HepG2 (cell line): ENCODE measurements at regions not wholly inside any gene's neighbourhood (a gene's known extent, or its start where the extent isn't known, plus 50 kb on each side); places are given as distances from the start of the nearest gene placed in this dataset.
A peak's percentile ranks its signal among the peaks of the same experiment; 100 is the strongest.

Source experiments
- CREM ChIP-seq, 2 experiments: sonication (generic) in 1 of 2; formaldehyde crosslinking in 1 of 2; IDR thresholded peaks; 2 replicates each; pipeline versions ENCODE4 v1.4.0 to v1.6.1; 2016 to 2020; ENCODE audit warnings: antibody characterized with exemption in 1 of 2, mild to moderate bottlenecking in 1 of 2, missing genetic modification reagents in 1 of 2
- FOSL2 ChIP-seq: sonication (generic); formaldehyde crosslinking; IDR thresholded peaks from 2 replicates; pipeline ENCODE4 v1.4.0; 2020; ENCODE audit warnings: missing genetic modification reagents
- FOXC1 ChIP-seq: sonication (generic); formaldehyde crosslinking; IDR thresholded peaks from 2 replicates; pipeline ENCODE4 v1.8.0; 2022; ENCODE audit warnings: mild to moderate bottlenecking, missing genetic modification reagents, borderline replicate concordance
- FOXO1 ChIP-seq: sonication (generic); formaldehyde crosslinking; IDR thresholded peaks from 2 replicates; pipeline ENCODE4 v1.4.0; 2020; ENCODE audit warnings: missing genetic modification reagents
- GZF1 ChIP-seq: sonication (generic); formaldehyde crosslinking; IDR thresholded peaks from 2 replicates; pipeline ENCODE4 v1.5.1; 2020; ENCODE audit warnings: mild to moderate bottlenecking, missing genetic modification reagents
- HNRNPL ChIP-seq: fragments of 200-400 bp; formaldehyde crosslinking; IDR thresholded peaks from 2 replicates; pipeline ENCODE4 v1.6.1; 2017; ENCODE audit warnings: mild to moderate bottlenecking, low read depth, low read length
- KLF13 ChIP-seq: sonication (generic); formaldehyde crosslinking; IDR thresholded peaks from 2 replicates; pipeline ENCODE4 v1.4.0; 2020; ENCODE audit warnings: mild to moderate bottlenecking, missing genetic modification reagents
- NCOA1 ChIP-seq: sonication (generic); formaldehyde crosslinking; IDR thresholded peaks from 2 replicates; pipeline ENCODE4 v1.9.0; 2021; ENCODE audit warnings: missing genetic modification reagents
- NFE2L2 ChIP-seq: fragments of 150-350 bp; IDR thresholded peaks from 2 replicates; pipeline ENCODE4 v1.6.1; 2014; ENCODE audit warnings: low read length
- NPAS2 ChIP-seq: sonication (generic); formaldehyde crosslinking; IDR thresholded peaks from 2 replicates; pipeline ENCODE4 v1.8.0; 2022; ENCODE audit warnings: mild to moderate bottlenecking, missing genetic modification reagents, borderline replicate concordance
- NR2F1 ChIP-seq, 2 experiments: fragments of 450-650 bp in 1 of 2; formaldehyde crosslinking in 1 of 2; IDR thresholded peaks; 2 replicates each; pipeline versions ENCODE4 v1.5.0 to v1.6.1; 2016 to 2020; ENCODE audit warnings: mild to moderate bottlenecking in 1 of 2, missing compliant biosample characterization in 1 of 2, missing genetic modification reagents in 1 of 2, moderate library complexity in 1 of 2
- SATB2 ChIP-seq: sonication (generic); formaldehyde crosslinking; IDR thresholded peaks from 2 replicates; pipeline ENCODE4 v1.5.0; 2020; ENCODE audit warnings: missing genetic modification reagents
- SNAI1 ChIP-seq: sonication (generic); formaldehyde crosslinking; IDR thresholded peaks from 2 replicates; pipeline ENCODE4 v1.5.0; 2020; ENCODE audit warnings: mild to moderate bottlenecking, missing genetic modification reagents, borderline replicate concordance
- SRF ChIP-seq: IDR thresholded peaks from 2 replicates; pipeline ENCODE4 v1.6.1; 2011; ENCODE audit warnings: mild to moderate bottlenecking, low read depth, low read length, moderate library complexity
- SSRP1 ChIP-seq: IDR thresholded peaks from 2 replicates; pipeline ENCODE4 v1.6.1; 2016; ENCODE audit warnings: control low read depth
- XBP1 ChIP-seq: sonication (generic); formaldehyde crosslinking; IDR thresholded peaks from 2 replicates; pipeline ENCODE4 v1.5.0; 2020; ENCODE audit warnings: missing genetic modification reagents
- ZEB1 ChIP-seq: IDR thresholded peaks from 2 replicates; pipeline ENCODE4 v1.6.1; 2012; ENCODE audit warnings: mild to moderate bottlenecking, low read depth, inconsistent platforms; ENCODE audit not compliant: insufficient replicate concordance
- ZNF274 ChIP-seq: sonication (generic); formaldehyde crosslinking; IDR thresholded peaks from 2 replicates; pipeline ENCODE4 v1.5.1; 2020; ENCODE audit warnings: mild to moderate bottlenecking, missing genetic modification reagents
- ZNF460 ChIP-seq: sonication (generic); formaldehyde crosslinking; IDR thresholded peaks from 2 replicates; pipeline ENCODE4 v1.5.1; 2020; ENCODE audit warnings: missing genetic modification reagents, mild to moderate bottlenecking, borderline replicate concordance
- ZNF577 ChIP-seq: sonication (generic); formaldehyde crosslinking; IDR thresholded peaks from 2 replicates; pipeline ENCODE4 v1.4.0; 2020; ENCODE audit warnings: mild to moderate bottlenecking, low read depth, missing genetic modification reagents, borderline replicate concordance
- ZNF589 ChIP-seq: sonication (generic); formaldehyde crosslinking; conservative IDR thresholded peaks from 2 replicates; pipeline ENCODE4 v1.8.0; 2022; ENCODE audit warnings: mild to moderate bottlenecking, moderate library complexity, missing genetic modification reagents
- ZNF746 ChIP-seq: sonication (generic); formaldehyde crosslinking; IDR thresholded peaks from 2 replicates; pipeline ENCODE4 v1.8.0; 2022; ENCODE audit warnings: mild to moderate bottlenecking, missing genetic modification reagents
- ZNF776 ChIP-seq: sonication (generic); formaldehyde crosslinking; IDR thresholded peaks from 2 replicates; pipeline ENCODE4 v1.4.0; 2020; ENCODE audit warnings: mild to moderate bottlenecking, missing genetic modification reagents
- ZSCAN22 ChIP-seq: sonication (generic); formaldehyde crosslinking; IDR thresholded peaks from 2 replicates; pipeline ENCODE4 v1.4.0; 2020; ENCODE audit warnings: mild to moderate bottlenecking, missing genetic modification reagents
- TF ChIP-seq, protein P1 (sequence below): IDR thresholded peaks from 2 replicates; pipeline ENCODE4 v1.6.1; 2016; ENCODE audit warnings: mild to moderate bottlenecking
- TF ChIP-seq, protein P2 (sequence below): sonication (generic); formaldehyde crosslinking; IDR thresholded peaks from 2 replicates; pipeline ENCODE4 v1.5.0; 2020; ENCODE audit warnings: mild to moderate bottlenecking, missing genetic modification reagents
- TF ChIP-seq, protein P3 (sequence below): sonication (generic); formaldehyde crosslinking; IDR thresholded peaks from 2 replicates; pipeline ENCODE4 v1.4.0; 2020; ENCODE audit warnings: missing genetic modification reagents, borderline replicate concordance

DNA sequence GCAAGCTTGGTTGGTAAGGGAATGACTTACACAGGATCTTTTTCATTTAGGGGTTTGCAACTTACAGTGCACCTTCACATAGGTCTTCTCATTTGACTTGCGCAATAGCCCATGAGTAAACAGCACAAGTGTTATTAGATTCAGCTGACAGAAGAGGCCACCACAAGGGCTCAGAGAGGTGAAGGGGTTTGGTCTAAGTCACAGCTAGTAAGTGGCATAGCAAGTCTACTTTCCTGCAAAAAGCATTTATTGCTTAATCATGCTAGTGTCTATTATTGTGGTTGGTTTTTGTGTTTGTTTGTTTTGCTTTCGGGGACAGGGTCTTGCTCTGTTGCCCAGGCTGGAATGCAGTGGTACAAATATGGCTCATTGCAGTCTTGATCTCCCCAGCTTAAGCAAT lies 83.3 kb downstream of the SPRY1 start (continued):
- TF ChIP-seq ZNF274 (CRISPR knock-in tag) (no peak), FOXO1 (CRISPR knock-in tag) (peak; percentile 85), XBP1 (no peak), NCOA1 (no peak), KLF13 (CRISPR knock-in tag) (no peak), SRF (no peak), NR2F1 (CRISPR knock-in tag; IDR thresholded peaks at IDR 0.05) (peak in 1 of 2 experiments; percentile 56; a peak in 2 of 4 replicates), FOSL2 (CRISPR knock-in tag) (peak; percentile 80), SATB2 (CRISPR knock-in tag) (0 out of 2 replicates have a peak, but pooled peaks have one; percentile 38), FOXC1 (CRISPR knock-in tag) (no peak), SSRP1 (CRISPR knock-in tag) (0 out of 2 replicates have a peak, but pooled peaks have one; percentile 69), ZSCAN22 (no peak), ZNF589 (CRISPR knock-in tag) (no peak), ZNF460 (CRISPR knock-in tag) (peak; percentile 24; the same call in 1 of the 2 replicates), NFE2L2 (no peak), SNAI1 (CRISPR knock-in tag) (no peak), GZF1 (no peak), ZEB1 (peak; percentile 62), CREM (IDR thresholded peaks at IDR 0.05) (peak; percentile 58; the same call in 1 of the 2 replicates), CREM (CRISPR knock-in tag; IDR thresholded peaks at IDR 0.05) (no peak), ZNF746 (CRISPR knock-in tag) (no peak), HNRNPL (no peak), NPAS2 (CRISPR knock-in tag) (no peak), ZNF577 (CRISPR knock-in tag) (no peak), ZNF776 (CRISPR knock-in tag) (no peak)
- TF ChIP-seq, protein P1, sequence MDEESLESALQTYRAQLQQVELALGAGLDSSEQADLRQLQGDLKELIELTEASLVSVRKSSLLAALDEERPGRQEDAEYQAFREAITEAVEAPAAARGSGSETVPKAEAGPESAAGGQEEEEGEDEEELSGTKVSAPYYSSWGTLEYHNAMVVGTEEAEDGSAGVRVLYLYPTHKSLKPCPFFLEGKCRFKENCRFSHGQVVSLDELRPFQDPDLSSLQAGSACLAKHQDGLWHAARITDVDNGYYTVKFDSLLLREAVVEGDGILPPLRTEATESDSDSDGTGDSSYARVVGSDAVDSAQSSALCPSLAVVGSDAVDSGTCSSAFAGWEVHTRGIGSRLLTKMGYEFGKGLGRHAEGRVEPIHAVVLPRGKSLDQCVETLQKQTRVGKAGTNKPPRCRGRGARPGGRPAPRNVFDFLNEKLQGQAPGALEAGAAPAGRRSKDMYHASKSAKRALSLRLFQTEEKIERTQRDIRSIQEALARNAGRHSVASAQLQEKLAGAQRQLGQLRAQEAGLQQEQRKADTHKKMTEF (CRISPR knock-in tag) = peak; percentile 61
- TF ChIP-seq, protein P2, sequence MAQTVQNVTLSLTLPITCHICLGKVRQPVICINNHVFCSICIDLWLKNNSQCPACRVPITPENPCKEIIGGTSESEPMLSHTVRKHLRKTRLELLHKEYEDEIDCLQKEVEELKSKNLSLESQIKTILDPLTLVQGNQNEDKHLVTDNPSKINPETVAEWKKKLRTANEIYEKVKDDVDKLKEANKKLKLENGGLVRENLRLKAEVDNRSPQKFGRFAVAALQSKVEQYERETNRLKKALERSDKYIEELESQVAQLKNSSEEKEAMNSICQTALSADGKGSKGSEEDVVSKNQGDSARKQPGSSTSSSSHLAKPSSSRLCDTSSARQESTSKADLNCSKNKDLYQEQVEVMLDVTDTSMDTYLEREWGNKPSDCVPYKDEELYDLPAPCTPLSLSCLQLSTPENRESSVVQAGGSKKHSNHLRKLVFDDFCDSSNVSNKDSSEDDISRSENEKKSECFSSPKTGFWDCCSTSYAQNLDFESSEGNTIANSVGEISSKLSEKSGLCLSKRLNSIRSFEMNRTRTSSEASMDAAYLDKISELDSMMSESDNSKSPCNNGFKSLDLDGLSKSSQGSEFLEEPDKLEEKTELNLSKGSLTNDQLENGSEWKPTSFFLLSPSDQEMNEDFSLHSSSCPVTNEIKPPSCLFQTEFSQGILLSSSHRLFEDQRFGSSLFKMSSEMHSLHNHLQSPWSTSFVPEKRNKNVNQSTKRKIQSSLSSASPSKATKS (CRISPR knock-in tag) = no peak
- TF ChIP-seq, protein P3, sequence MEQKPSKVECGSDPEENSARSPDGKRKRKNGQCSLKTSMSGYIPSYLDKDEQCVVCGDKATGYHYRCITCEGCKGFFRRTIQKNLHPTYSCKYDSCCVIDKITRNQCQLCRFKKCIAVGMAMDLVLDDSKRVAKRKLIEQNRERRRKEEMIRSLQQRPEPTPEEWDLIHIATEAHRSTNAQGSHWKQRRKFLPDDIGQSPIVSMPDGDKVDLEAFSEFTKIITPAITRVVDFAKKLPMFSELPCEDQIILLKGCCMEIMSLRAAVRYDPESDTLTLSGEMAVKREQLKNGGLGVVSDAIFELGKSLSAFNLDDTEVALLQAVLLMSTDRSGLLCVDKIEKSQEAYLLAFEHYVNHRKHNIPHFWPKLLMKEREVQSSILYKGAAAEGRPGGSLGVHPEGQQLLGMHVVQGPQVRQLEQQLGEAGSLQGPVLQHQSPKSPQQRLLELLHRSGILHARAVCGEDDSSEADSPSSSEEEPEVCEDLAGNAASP (CRISPR knock-in tag) = peak; percentile 87; the same call in 1 of the 2 replicates
